IMR-90 (cell line): ENCODE measurements at regions not wholly inside any gene's neighbourhood (a gene's known extent, or its start where the extent isn't known, plus 50 kb on each side); places are given as distances from the start of the nearest gene placed in this dataset.

Experiments used
- ATAC-seq: fragments of 200-7000 bp; cut with Tn5 transposase; 2 replicates; pipeline ENCODE4 v1.9.1; 2020; ENCODE audit warnings: low read depth, mild to moderate bottlenecking, moderate library complexity
- BruUV-seq: library from RNA; stranded (reverse); fragments of 400-500 nt; replicated peaks from 2 replicates; lab custom pipeline; 2021; lab: Mats Ljungman, UMichigan
- CTCF ChIA-PET: fragments of 300-600 bp; formaldehyde crosslinking; extraction: SDS; loops from one replicate; lab custom pipeline; 2021; ENCODE audit warnings: antibody characterized with exemption; lab: Yijun Ruan, JAX
- POLR2A ChIA-PET: fragments of 300-600 bp; sonication (Branson Sonifier 250); formaldehyde crosslinking; loops from one replicate; lab custom pipeline; 2022; ENCODE audit warnings: antibody characterized with exemption; ENCODE audit not compliant: unreplicated experiment; lab: Charles Lee
- DNase-seq: peaks from one replicate; pipeline ENCODE4 v3.0.0; 2013
- H2AFZ ChIP-seq: replicated peaks from 2 replicates; pipeline ENCODE3; 2013; ENCODE audit warnings: low read length, mild to moderate bottlenecking; ENCODE audit not compliant: poor library complexity
- H2AK5ac ChIP-seq: 2 replicates; pipeline ENCODE4 v1.6.1; 2013; ENCODE audit warnings: low read depth, low read length, inconsistent platforms
- H2AK9ac ChIP-seq: replicated peaks from 2 replicates; pipeline ENCODE3; 2013; ENCODE audit warnings: mild to moderate bottlenecking, low read depth, low read length, moderate library complexity; ENCODE audit not compliant: poor library complexity
- H2BK120ac ChIP-seq: 2 replicates; pipeline ENCODE4 v1.6.1; 2013; ENCODE audit warnings: low read depth, low read length, inconsistent platforms
- H2BK15ac ChIP-seq: 3 replicates; pipeline ENCODE4 v1.6.1; 2013; ENCODE audit warnings: low read depth, low read length, inconsistent platforms
- H2BK20ac ChIP-seq: 2 replicates; pipeline ENCODE4 v1.6.1; 2013; ENCODE audit warnings: low read depth, mild to moderate bottlenecking, inconsistent platforms, low read length, moderate library complexity
- H2BK5ac ChIP-seq: 2 replicates; pipeline ENCODE4 v1.6.1; 2013; ENCODE audit warnings: mild to moderate bottlenecking, low read depth, low read length, inconsistent platforms; ENCODE audit not compliant: poor library complexity, severe bottlenecking
- H3K14ac ChIP-seq: replicated peaks from 2 replicates; pipeline ENCODE4 v1.6.1; 2013; ENCODE audit warnings: low read depth, low read length, inconsistent platforms
- H3K18ac ChIP-seq: 2 replicates; pipeline ENCODE4 v1.6.1; 2013; ENCODE audit warnings: low read depth, low read length, control low read depth
- H3K23ac ChIP-seq: 2 replicates; pipeline ENCODE4 v1.6.1; 2013; ENCODE audit warnings: low read depth, low read length, inconsistent platforms
- H3K27ac ChIP-seq: 2 replicates; pipeline ENCODE4 v1.5.1; 2013; ENCODE audit warnings: mild to moderate bottlenecking, control low read depth, low read length; ENCODE audit not compliant: insufficient read depth
- H3K27me3 ChIP-seq: 2 replicates; pipeline ENCODE4 v1.6.1; 2013; ENCODE audit warnings: low read length; ENCODE audit not compliant: control insufficient read depth, insufficient read depth
- H3K36me3 ChIP-seq: 2 replicates; pipeline ENCODE4 v1.6.1; 2013; ENCODE audit warnings: low read length, mixed read lengths; ENCODE audit not compliant: control insufficient read depth, insufficient read depth
- H3K4ac ChIP-seq: 2 replicates; pipeline ENCODE4 v1.6.1; 2013; ENCODE audit warnings: low read depth, low read length, inconsistent platforms
- H3K4me1 ChIP-seq: 2 replicates; pipeline ENCODE4 v1.6.1; 2013; ENCODE audit warnings: low read length, mixed read lengths; ENCODE audit not compliant: control insufficient read depth, insufficient read depth
- H3K4me2 ChIP-seq: 2 replicates; pipeline ENCODE4 v1.6.1; 2013; ENCODE audit warnings: low read depth, mild to moderate bottlenecking, control low read depth, low read length, moderate library complexity
- H3K4me3 ChIP-seq: 2 replicates; pipeline ENCODE4 v1.5.1; 2013; ENCODE audit warnings: low read depth, mild to moderate bottlenecking, control low read depth, low read length, moderate library complexity; ENCODE audit not compliant: insufficient read depth
- H3K56ac ChIP-seq: 2 replicates; pipeline ENCODE4 v1.6.1; 2013; ENCODE audit warnings: low read length, inconsistent platforms; ENCODE audit not compliant: insufficient read depth; ENCODE audit errors: extremely low read depth
- H3K79me1 ChIP-seq, 2 experiments: 2 replicates each; pipeline ENCODE4 v1.6.1; 2013; ENCODE audit warnings: low read length in 2 of 2, inconsistent platforms in 1 of 2, low read depth in 1 of 2
- H3K9ac ChIP-seq: 2 replicates; pipeline ENCODE4 v1.6.1; 2013; ENCODE audit warnings: low read depth, low read length, control low read depth
- H3K9me1 ChIP-seq: 2 replicates; pipeline ENCODE4 v1.6.1; 2013; ENCODE audit warnings: low read length, inconsistent platforms; ENCODE audit not compliant: insufficient read depth
- H3K9me3 ChIP-seq: 2 replicates; pipeline ENCODE4 v1.6.1; 2013; ENCODE audit warnings: low read length; ENCODE audit not compliant: control insufficient read depth, insufficient read depth
- H4K20me1 ChIP-seq: 2 replicates; pipeline ENCODE4 v1.6.1; 2013; ENCODE audit warnings: low read length, inconsistent platforms; ENCODE audit not compliant: insufficient read depth
- H4K5ac ChIP-seq: 2 replicates; pipeline ENCODE4 v1.6.1; 2013; ENCODE audit warnings: mild to moderate bottlenecking, low read depth, low read length, control low read depth
- H4K8ac ChIP-seq, 2 experiments: 2 replicates each; pipeline ENCODE4 v1.6.1; 2013; ENCODE audit warnings: low read depth in 2 of 2, low read length in 2 of 2, control low read depth in 1 of 2, inconsistent platforms in 1 of 2
- H4K91ac ChIP-seq: 2 replicates; pipeline ENCODE4 v1.6.1; 2013; ENCODE audit warnings: low read depth, low read length, inconsistent platforms; ENCODE audit not compliant: insufficient read depth
- BHLHE40 ChIP-seq: fragments of 150-350 bp; IDR thresholded peaks from 2 replicates; pipeline ENCODE4 v1.6.1; 2016; ENCODE audit warnings: mild to moderate bottlenecking, low read depth, low read length
- CEBPB ChIP-seq: IDR thresholded peaks from 2 replicates; pipeline ENCODE4 v1.6.1; 2012; ENCODE audit warnings: low read depth, low read length, improper control_type of control experiment
- MAFK ChIP-seq: IDR thresholded peaks from 2 replicates; pipeline ENCODE4 v1.6.1; 2012; ENCODE audit warnings: low read depth, low read length, improper control_type of control experiment
- POLR2A ChIP-seq: IDR thresholded peaks from 2 replicates; pipeline ENCODE4 v1.6.1; 2012; ENCODE audit warnings: mild to moderate bottlenecking, low read depth, low read length
- RAD21 ChIP-seq: IDR thresholded peaks from 2 replicates; pipeline ENCODE4 v1.6.1; 2012; ENCODE audit warnings: low read length, improper control_type of control experiment
- RCOR1 ChIP-seq: IDR thresholded peaks from 2 replicates; pipeline ENCODE4 v1.6.1; 2012; ENCODE audit warnings: mild to moderate bottlenecking, low read length, improper control_type of control experiment; ENCODE audit not compliant: insufficient replicate concordance
- RFX5 ChIP-seq: IDR thresholded peaks from 2 replicates; pipeline ENCODE4 v1.8.0; 2012; ENCODE audit warnings: low read depth, mild to moderate bottlenecking, low read length, moderate library complexity
- WGBS, 2 experiments: methylation state at CpG; one replicate each; pipeline versions ENCODE4 v1.1.5 to v1.1.7; 2013; ENCODE audit warnings: missing lambda C conversion rate in 2 of 2; ENCODE audit not compliant: insufficient read length in 1 of 2; ENCODE audit errors: extremely low coverage in 2 of 2; 5-methylcytosine and 5-hydroxymethylcytosine counted together
- dilution Hi-C: fragments of 300-500 bp; cut with HindIII; formaldehyde crosslinking; loops from one replicate; pipeline ENCODE4 v1.14.3; 2018; ENCODE audit warnings: low sequenced_read_pairs; ENCODE audit not compliant: unreplicated experiment
- in situ Hi-C: fragments of 300-500 bp; cut with MboI; formaldehyde crosslinking; loops from 3 replicates; pipeline ENCODE4 v1.14.3; 2019; ENCODE audit warnings: low sequenced_read_pairs, inconsistent platforms, mixed read lengths
- intact Hi-C: fragments of 100-400 bp; cut with micrococcal nuclease; formaldehyde crosslinking; loops from 2 replicates; pipeline ENCODE4 v1.10.0; 2022

GRCh38 chr12:17527021-17527420, 563.0 kb downstream of the RERGL start:
- ATAC-seq, result no peak
- Histone ChIP-seq H2AK9ac (no peak overlapping the region), H3K4ac (no peak overlapping the region), H2AFZ (no peak overlapping the region), H3K14ac (no peak overlapping the region), H3K9me3 (peaks cover 14% of the 10 kb centered on the region), H3K4me3 (no peak overlapping the region), H2AK5ac (no peak overlapping the region), H4K8ac (no peak overlapping the region), H3K18ac (no peak overlapping the region), H3K4me2 (no peak overlapping the region), H2BK20ac (no peak overlapping the region), H3K23ac (no peak overlapping the region), H3K9me1 (no peaks in the 10 kb centered on the region), H3K27me3 (no peaks in the 10 kb centered on the region), H3K9ac (no peak overlapping the region), H2BK15ac (no peak overlapping the region), H3K79me1 (no peaks in the 10 kb centered on the region), H3K27ac (no peak overlapping the region), H3K36me3 (no peaks in the 10 kb centered on the region), H2BK120ac (no peak overlapping the region), H4K5ac (no peak overlapping the region), H2BK5ac (no peak overlapping the region), H4K20me1 (no peaks in the 10 kb centered on the region), H3K56ac (no peak overlapping the region), H3K4me1 (no peaks in the 10 kb centered on the region), H4K91ac (no peak overlapping the region)
- in situ Hi-C loops (no loop called here), dilution Hi-C loops (no loop called here), intact Hi-C loops (no loop called here)
- ChIA-PET POLR2A (no interaction called here), CTCF (no interaction called here)
- no peak for DNase-seq
- BruUV-seq, result no TSS peak
- 17% methylated on average over 1 of the region's 1 CpG; no CpG with 5 or more reads in 1 of the 2 experiments for WGBS, 2 experiments
- TF ChIP-seq MAFK (no peak), RAD21 (no peak), RFX5 (no peak), RCOR1 (no peak), POLR2A (no peak), CEBPB (no peak), BHLHE40 (no peak)
